ENCODE measurements at regions not wholly inside any gene's neighbourhood (a gene's known extent, or its start where the extent isn't known, plus 50 kb on each side); places are given as distances from the start of the nearest gene placed in this dataset.

DNA sequence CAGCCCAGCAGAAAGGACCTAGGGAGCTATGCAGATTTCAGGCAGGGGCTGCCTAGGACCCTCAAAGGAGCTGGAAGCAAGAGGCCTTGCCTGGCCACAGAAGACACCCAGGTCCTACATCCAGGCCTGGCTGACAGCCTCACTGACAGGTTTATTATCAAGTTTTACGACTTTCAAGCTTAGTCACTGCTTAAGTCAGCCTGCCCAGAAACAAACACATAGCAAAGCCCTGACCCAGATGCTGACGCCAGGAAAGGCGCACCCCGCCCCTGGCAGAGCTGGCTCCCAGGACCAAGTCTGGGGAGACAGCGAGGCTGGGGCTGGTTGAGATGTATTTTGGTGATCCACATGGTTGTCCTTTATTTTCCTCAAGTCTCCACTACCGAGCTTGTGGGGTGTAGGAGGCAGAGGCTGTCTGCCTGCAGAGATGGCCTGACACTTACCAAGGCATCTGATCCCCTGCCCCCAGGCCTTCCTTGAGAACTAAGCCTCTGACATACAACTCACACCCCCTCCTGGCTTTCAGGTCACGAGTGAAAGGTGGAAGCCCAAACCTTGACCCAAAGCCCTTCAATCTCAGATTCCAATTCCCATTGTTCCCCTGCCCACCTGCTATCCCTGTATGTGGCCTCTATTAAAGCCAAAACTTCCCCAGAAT lies 80.7 kb upstream of the EMX2 start:
- no peak for TF ChIP-seq CTCF (IDR thresholded peaks at IDR 0.05)
- TF ChIP-seq POLR2A (IDR thresholded peaks at IDR 0.05): no peak
